C4-2B (cell line): ENCODE measurements at regions not wholly inside any gene's neighbourhood (a gene's known extent, or its start where the extent isn't known, plus 50 kb on each side); places are given as distances from the start of the nearest gene placed in this dataset.

Experiments used
- H3K27ac ChIP-seq: fragments of 450-650 bp; 2 replicates; pipeline ENCODE4 v1.5.1; 2017
- ZFX ChIP-seq: fragments of 450-650 bp; IDR thresholded peaks from 2 replicates; pipeline ENCODE4 v1.6.1; 2017
- TF ChIP-seq, protein P1 (sequence below): fragments of 450-650 bp; conservative IDR thresholded peaks from 2 replicates; pipeline ENCODE4 v1.5.1; 2017; ENCODE audit warnings: mild to moderate bottlenecking

DNA sequence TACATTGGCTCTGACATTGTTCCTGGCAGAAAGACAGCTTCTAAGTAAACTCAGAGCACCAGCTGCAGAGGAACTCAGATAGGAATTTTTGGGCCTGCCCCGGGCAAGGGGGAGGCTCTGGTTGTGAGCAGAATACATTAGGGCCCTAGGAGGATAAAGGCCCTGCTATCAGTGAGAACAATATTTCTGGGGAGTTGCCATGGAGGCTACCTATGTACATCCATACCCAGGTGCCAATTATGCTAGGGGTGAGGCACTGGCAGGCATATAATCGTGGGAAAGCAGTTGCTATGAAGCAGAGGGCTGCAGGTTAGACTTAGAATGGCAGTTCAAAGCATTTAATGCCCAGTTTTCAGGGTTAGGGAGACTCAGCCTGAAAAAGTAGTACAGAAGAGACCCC is 273.5 kb upstream of the EDA2R start:
- no peak for TF ChIP-seq ZFX
- TF ChIP-seq, protein P1, sequence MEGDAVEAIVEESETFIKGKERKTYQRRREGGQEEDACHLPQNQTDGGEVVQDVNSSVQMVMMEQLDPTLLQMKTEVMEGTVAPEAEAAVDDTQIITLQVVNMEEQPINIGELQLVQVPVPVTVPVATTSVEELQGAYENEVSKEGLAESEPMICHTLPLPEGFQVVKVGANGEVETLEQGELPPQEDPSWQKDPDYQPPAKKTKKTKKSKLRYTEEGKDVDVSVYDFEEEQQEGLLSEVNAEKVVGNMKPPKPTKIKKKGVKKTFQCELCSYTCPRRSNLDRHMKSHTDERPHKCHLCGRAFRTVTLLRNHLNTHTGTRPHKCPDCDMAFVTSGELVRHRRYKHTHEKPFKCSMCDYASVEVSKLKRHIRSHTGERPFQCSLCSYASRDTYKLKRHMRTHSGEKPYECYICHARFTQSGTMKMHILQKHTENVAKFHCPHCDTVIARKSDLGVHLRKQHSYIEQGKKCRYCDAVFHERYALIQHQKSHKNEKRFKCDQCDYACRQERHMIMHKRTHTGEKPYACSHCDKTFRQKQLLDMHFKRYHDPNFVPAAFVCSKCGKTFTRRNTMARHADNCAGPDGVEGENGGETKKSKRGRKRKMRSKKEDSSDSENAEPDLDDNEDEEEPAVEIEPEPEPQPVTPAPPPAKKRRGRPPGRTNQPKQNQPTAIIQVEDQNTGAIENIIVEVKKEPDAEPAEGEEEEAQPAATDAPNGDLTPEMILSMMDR = no peak
- peak overlapping the region; percentile 36; the same call in 1 of the 2 replicates for H3K27ac ChIP-seq

DNA sequence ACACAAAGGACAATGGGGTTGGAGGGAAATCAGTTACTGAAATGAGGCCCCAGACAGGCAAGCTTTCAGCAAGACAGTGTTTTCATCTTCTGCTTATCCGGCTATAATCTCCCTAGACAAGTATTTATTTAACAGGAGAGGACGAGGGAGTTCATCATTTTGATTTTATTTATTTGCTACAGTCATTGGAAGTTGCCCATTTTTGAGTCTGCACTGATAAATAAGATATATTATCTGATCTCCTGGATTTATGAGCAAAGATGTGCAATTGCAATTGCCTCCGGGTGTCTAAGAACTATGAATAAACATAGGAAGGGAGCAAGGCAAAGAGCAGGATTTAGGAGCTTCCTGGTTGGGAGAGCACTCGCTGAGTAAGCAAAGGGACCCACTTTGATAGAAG is 263.2 kb upstream of the EDA2R start:
- no peak for TF ChIP-seq ZFX
- TF ChIP-seq, protein P1 = no peak
- peak overlapping the region; percentile 77 for H3K27ac ChIP-seq

DNA sequence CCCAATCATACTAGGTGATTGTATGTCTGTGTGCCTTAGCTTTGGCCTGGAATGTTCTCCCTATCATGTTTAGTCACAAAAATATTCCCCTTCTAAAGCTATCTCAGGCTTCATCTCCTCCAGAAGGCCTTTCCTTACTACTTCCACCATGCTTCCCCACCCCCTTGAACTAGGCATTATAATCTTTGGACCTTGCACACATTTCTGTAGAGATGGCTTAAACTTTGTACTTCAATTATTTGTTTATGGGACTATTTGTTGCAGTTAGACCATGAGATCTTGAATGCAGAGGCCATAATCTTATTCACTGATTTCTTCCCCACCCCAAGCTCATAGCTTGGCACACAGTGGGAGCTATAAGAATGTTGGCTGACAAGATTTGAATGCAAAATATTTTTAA is 262.0 kb upstream of the EDA2R start:
- no peak overlapping the region for H3K27ac ChIP-seq

DNA sequence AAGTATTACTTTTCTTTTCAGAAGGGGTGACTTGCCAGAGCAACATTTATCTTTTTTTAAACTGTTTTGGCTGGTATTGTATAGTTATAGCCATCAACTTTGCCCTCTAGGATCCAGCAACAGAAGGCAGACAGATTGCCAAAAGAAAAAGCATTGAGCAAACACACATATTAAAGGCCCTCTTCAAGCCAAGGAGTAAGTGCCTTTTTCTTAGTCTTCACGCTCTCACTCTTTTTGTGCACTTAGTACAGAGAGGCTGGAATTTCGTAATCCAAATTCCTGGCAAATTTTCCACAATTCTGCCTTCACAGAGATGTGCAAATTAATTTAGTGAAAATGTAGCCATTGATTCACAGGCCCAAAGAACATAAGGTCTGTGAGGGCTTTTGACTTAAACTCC is 253.1 kb upstream of the EDA2R start:
- TF ChIP-seq ZFX = no peak
- no peak overlapping the region for H3K27ac ChIP-seq

More for the DNA sequence above, 262.0 kb upstream of the EDA2R start:
- TF ChIP-seq, protein P1 = no peak
- no peak for TF ChIP-seq ZFX

DNA sequence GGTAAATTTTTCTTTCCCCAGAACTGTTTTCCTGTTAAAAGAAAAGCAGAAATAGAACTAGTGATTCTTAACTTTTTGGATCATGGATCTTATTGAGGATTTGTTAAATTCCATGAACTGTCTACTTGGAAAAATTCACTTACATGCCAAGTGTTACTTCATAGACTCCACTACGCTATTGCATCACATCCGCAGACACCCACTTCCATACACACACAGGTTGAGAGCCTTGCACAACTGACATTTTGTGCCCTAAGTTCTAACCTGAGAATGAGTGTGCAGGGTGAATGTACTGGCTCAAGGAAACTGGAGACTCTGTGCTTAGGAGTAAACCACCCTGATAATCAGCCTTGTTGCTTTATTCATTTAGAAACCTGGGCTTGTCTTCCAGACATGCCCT is 250.5 kb upstream of the EDA2R start:
- no peak for TF ChIP-seq ZFX
- TF ChIP-seq, protein P1 = no peak
- no peak overlapping the region for H3K27ac ChIP-seq

DNA sequence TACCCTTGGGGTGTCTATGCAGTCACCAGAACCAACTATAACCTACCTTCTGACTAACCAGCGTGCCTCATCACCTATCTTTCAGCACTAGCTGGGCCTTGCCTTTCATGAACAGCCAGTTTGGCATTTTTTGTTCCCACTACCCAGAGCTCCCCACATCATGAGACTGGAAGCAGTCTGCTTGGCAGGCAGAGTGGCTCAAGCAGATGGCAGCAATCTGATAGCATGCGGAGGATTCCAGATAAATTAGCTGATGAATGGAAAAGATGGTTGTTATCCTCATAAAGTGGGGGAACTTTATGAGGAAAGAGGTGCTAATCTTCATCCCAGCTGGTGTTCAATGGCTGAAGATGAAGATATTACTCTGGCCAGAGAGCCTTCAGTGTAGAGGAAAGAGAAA is 243.2 kb upstream of the EDA2R start:
- no peak overlapping the region for H3K27ac ChIP-seq
- TF ChIP-seq ZFX = no peak
- TF ChIP-seq, protein P1 = no peak

DNA sequence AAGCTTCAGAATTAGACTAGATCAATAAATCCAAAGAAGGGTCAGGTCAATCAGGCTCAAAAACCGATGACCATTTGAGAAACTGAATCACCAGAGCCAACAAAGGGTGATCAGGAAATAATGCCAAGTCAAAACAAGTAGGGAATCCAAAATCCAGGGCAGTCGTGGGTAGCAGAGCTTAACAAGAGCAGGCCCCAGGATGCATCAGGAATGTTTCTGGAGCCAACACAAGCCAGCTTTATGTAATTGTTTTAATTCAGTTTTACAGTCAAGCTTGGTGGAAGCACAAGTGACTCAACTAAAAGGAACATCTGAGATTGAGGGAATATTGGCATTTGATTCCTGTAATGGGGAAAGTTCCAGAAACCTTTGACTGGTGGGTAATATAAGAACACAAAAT is 237.9 kb upstream of the EDA2R start:
- TF ChIP-seq, protein P1 = no peak
- TF ChIP-seq ZFX = no peak
- no peak overlapping the region for H3K27ac ChIP-seq

DNA sequence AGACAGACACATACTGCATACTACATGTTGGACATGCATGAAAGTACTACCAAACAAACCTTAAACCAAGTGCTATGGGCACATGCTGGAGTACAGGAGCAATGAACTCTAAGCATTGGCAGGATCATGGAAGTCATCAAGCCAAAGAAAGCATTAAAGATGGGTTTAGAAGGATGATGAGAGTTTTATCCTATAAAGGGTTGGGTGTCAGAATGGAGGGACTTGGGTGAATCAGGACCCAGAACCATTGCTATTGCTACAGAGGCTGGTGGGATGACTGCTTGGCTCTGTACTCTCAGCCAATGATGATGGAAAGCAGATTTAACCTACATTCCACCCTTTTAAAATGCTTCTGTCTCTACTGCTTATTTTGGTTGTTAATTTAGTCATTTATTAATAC is 233.9 kb upstream of the EDA2R start:
- no peak for TF ChIP-seq ZFX
- TF ChIP-seq, protein P1 = no peak

More for the DNA sequence above, 233.9 kb upstream of the EDA2R start:
- H3K27ac ChIP-seq = no peak overlapping the region
